ENCODE measurements at regions not wholly inside any gene's neighbourhood (a gene's known extent, or its start where the extent isn't known, plus 50 kb on each side); places are given as distances from the start of the nearest gene placed in this dataset.

DNA sequence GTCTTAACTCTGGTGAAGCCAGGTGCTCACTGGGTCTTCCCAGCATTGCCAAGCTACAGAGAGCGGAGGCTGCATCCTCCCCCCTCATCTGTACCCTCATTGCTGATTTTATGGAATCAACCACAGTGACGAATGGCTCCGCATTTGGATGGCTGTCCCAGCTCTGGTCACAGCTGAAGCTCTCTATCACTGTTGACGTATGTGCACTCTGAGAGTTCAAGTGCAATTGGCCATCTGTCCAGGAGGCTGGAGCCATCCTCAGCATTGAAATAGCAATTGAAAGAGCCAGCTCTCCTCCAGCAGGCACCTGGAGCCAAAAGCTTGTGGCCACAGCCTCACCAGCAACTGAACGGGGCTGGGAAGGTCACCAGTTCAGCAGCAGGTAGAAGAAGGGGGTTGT is 494.1 kb downstream of the TMEM114 start:
- H3K4me1 Mint-ChIP-seq = no peaks in the 10 kb centered on the region
- TF ChIP-seq, protein P1, sequence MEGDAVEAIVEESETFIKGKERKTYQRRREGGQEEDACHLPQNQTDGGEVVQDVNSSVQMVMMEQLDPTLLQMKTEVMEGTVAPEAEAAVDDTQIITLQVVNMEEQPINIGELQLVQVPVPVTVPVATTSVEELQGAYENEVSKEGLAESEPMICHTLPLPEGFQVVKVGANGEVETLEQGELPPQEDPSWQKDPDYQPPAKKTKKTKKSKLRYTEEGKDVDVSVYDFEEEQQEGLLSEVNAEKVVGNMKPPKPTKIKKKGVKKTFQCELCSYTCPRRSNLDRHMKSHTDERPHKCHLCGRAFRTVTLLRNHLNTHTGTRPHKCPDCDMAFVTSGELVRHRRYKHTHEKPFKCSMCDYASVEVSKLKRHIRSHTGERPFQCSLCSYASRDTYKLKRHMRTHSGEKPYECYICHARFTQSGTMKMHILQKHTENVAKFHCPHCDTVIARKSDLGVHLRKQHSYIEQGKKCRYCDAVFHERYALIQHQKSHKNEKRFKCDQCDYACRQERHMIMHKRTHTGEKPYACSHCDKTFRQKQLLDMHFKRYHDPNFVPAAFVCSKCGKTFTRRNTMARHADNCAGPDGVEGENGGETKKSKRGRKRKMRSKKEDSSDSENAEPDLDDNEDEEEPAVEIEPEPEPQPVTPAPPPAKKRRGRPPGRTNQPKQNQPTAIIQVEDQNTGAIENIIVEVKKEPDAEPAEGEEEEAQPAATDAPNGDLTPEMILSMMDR (conservative IDR thresholded peaks at IDR 0.05) = no peak
- no peak for DNase-seq (ENCODE audit: low read depth, low spot score)
- peaks cover 14% of the 10 kb centered on the region for H3K27me3 Mint-ChIP-seq (ENCODE audit: low read depth)
- H3K27ac Mint-ChIP-seq (ENCODE audit: unreplicated experiment) = no peak overlapping the region
- H3K9me3 Mint-ChIP-seq = no peaks in the 10 kb centered on the region
- H3K4me3 Mint-ChIP-seq = no peak overlapping the region
- no peaks in the 10 kb centered on the region for H3K36me3 Mint-ChIP-seq (ENCODE audit: low read depth)

DNA sequence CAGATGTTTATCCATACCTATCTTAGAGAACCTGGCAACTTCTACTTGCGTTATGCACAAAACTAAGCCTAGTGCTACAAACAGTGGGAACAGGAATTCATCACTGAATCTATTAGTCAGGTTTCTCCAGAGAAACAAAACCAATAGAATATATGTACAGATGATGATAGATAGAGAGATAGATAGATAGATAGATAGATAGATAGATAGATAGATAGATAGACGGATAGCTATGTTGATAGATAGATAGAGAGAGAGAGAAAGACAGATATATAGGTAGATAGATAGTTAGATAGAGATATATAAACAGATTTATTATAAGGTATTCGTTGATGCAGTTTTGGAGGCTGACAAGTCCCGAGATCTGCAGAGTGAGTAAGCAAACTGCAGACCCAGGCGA is 495.6 kb downstream of the TMEM114 start:
- H3K36me3 Mint-ChIP-seq (ENCODE audit: low read depth) = no peaks in the 10 kb centered on the region
- no peak for DNase-seq (ENCODE audit: low read depth, low spot score)
- H3K27me3 Mint-ChIP-seq (ENCODE audit: low read depth) = peaks cover 24% of the 10 kb centered on the region
- H3K27ac Mint-ChIP-seq (ENCODE audit: unreplicated experiment) = no peak overlapping the region
- no peaks in the 10 kb centered on the region for H3K9me3 Mint-ChIP-seq
- TF ChIP-seq, protein P1 (conservative IDR thresholded peaks at IDR 0.05) = no peak
- H3K4me1 Mint-ChIP-seq = no peaks in the 10 kb centered on the region
- no peak overlapping the region for H3K4me3 Mint-ChIP-seq

DNA sequence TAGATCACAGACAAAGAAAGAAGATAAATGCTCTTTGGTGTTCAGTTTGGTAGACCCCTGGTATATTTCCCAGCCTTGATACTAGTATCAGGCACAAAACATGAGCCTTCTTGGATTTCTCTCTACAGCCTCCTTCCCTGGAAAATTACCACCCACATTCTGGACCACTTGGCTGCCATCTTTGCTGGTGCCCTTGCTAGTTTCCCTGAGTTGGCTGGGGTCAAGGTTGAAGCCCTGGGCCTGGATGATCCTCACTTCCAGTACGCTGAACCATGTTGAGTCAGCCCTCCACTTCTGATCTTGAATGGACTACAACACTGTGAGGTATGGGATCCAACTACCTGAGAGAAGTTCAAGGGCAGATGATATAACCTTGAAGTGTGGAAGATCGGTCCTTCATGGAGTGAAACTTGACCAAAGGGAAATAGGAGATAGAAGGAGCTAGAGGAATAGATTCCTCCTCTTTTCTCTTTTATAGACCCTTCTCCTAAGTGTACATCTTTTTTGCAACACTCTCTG is 501.4 kb downstream of the TMEM114 start:
- DNase-seq (ENCODE audit: low read depth, low spot score) = no peak
- TF ChIP-seq, protein P1 (conservative IDR thresholded peaks at IDR 0.05) = no peak
- Mint-ChIP-seq H3K36me3 (ENCODE audit: low read depth) (no peaks in the 10 kb centered on the region), H3K4me1 (no peaks in the 10 kb centered on the region), H3K27ac (ENCODE audit: unreplicated experiment) (no peak overlapping the region), H3K27me3 (ENCODE audit: low read depth) (peaks cover 34% of the 10 kb centered on the region), H3K9me3 (no peaks in the 10 kb centered on the region), H3K4me3 (no peak overlapping the region)

DNA sequence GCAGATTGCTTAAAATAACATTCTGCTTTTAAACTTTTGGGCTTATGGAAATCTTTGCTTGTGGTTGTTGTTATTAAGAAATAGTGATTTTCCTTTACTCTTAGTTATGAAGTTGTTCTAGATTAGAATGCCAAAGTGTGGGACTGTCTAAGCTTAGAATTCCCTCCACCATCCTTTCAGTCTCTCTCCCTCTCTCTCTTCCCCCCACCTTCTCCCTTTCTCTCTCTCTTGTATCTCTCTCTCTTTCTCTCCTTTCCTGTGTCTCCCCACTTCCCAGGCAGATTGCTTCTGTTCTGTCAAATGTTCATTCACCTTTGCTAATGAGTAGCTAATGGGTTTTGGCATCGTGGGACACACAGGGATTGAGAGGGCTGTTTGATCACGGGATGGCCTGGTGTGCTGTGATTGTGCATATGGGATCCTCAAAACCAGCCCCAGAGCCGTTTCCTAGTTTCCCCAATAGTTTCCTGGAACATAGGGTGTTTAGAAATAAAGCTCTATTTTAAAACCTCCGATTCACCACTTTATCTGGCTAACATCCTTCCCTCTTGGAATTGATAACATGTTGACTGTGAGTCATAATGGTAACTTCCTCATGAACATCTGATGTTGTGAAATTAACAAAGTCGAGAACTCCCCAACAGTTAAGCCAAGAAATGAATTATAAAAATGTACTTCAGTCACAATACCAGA is 502.6 kb downstream of the TMEM114 start:
- peaks cover 30% of the 10 kb centered on the region for H3K27me3 Mint-ChIP-seq (ENCODE audit: low read depth)
- no peaks in the 10 kb centered on the region for H3K36me3 Mint-ChIP-seq (ENCODE audit: low read depth)
- TF ChIP-seq, protein P1 (conservative IDR thresholded peaks at IDR 0.05) = no peak
- no peak for DNase-seq (ENCODE audit: low read depth, low spot score)
- H3K4me1 Mint-ChIP-seq = no peaks in the 10 kb centered on the region
- H3K27ac Mint-ChIP-seq (ENCODE audit: unreplicated experiment) = no peak overlapping the region
- H3K4me3 Mint-ChIP-seq = no peak overlapping the region
- no peaks in the 10 kb centered on the region for H3K9me3 Mint-ChIP-seq

DNA sequence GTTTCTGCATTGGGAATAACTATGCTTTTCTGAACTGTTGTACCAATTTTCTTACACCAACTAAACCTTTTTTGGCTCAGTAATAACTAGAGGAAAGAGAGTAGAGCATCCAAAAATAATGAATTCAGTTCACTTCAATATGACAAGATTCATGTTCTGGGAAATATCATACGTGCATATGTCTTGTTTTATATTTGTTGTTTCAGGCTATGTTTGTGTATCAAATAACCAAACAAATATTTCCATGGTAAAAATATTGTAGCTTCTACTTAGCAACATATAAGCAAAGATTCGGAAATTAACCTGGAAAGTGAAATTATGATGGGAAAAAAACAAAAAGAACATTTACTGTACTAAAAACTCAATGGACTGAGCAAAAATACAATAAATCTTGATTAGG is 503.2 kb downstream of the TMEM114 start:
- no peaks in the 10 kb centered on the region for H3K9me3 Mint-ChIP-seq

More for the DNA sequence above, 503.2 kb downstream of the TMEM114 start:
- Mint-ChIP-seq H3K27me3 (ENCODE audit: low read depth) (peaks cover 30% of the 10 kb centered on the region), H3K27ac (ENCODE audit: unreplicated experiment) (no peak overlapping the region), H3K4me3 (no peak overlapping the region), H3K4me1 (no peaks in the 10 kb centered on the region), H3K36me3 (ENCODE audit: low read depth) (no peaks in the 10 kb centered on the region)
- no peak for DNase-seq (ENCODE audit: low read depth, low spot score)
- TF ChIP-seq, protein P1 (conservative IDR thresholded peaks at IDR 0.05) = no peak

Data from neural crest cell (in vitro differentiated cells).